ENCODE measurements at regions not wholly inside any gene's neighbourhood (a gene's known extent, or its start where the extent isn't known, plus 50 kb on each side); places are given as distances from the start of the nearest gene placed in this dataset.

DNA sequence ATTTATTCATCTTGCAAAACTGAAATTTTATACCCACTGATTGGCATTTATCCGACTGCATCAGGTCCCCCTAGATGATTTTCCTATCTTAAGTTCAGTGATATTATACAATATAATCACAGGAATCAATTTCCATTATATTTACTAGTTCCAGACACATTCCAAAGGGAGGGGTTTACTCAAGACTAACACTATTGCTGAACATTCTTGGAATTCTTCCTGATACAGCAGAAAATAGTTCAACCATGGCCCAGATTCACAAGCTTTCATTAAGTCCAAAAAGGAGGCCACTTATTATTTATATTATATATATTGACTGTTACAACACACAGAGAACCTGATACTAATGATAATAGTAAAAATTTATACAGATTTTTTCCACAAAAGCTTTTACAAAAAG is 2353.6 kb downstream of the PCDH7 start:
- TF ChIP-seq, protein P1, sequence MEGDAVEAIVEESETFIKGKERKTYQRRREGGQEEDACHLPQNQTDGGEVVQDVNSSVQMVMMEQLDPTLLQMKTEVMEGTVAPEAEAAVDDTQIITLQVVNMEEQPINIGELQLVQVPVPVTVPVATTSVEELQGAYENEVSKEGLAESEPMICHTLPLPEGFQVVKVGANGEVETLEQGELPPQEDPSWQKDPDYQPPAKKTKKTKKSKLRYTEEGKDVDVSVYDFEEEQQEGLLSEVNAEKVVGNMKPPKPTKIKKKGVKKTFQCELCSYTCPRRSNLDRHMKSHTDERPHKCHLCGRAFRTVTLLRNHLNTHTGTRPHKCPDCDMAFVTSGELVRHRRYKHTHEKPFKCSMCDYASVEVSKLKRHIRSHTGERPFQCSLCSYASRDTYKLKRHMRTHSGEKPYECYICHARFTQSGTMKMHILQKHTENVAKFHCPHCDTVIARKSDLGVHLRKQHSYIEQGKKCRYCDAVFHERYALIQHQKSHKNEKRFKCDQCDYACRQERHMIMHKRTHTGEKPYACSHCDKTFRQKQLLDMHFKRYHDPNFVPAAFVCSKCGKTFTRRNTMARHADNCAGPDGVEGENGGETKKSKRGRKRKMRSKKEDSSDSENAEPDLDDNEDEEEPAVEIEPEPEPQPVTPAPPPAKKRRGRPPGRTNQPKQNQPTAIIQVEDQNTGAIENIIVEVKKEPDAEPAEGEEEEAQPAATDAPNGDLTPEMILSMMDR (IDR thresholded peaks at IDR 0.05; ENCODE audit: poor library complexity): no peak
- no peak for TF ChIP-seq EZH2 (IDR thresholded peaks at IDR 0.05; ENCODE audit: borderline replicate concordance)
